GM19467 (cell line): ENCODE measurements at regions not wholly inside any gene's neighbourhood (a gene's known extent, or its start where the extent isn't known, plus 50 kb on each side); places are given as distances from the start of the nearest gene placed in this dataset.

Source experiments
- ATAC-seq: cut with Tn5 transposase; IDR thresholded peaks from one replicate; pipeline ENCODE4 v1.9.1; 2021; ENCODE audit warnings: mild to moderate bottlenecking, moderate library complexity; ENCODE audit not compliant: unreplicated experiment

DNA sequence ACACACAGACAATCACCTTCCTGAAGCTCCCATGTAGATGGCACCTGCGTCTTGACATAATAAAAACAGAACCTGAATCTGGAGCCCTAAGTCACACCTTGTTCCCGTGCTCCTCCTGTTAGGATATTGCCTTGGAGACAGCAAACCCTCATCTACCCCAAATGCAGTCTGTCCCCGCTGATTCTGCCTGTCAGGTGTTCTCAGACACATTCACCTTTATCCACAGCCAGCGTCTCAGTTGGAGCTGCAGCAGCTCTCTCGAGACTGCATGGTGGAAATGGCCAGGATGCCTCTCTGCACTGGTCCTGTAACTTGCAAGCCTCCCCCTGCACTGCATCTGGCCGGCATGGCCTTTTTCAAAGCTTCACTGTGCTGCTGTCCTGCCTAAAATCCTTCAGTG lies 218.0 kb upstream of the ZNF32 start:
- ATAC-seq: no peak

DNA sequence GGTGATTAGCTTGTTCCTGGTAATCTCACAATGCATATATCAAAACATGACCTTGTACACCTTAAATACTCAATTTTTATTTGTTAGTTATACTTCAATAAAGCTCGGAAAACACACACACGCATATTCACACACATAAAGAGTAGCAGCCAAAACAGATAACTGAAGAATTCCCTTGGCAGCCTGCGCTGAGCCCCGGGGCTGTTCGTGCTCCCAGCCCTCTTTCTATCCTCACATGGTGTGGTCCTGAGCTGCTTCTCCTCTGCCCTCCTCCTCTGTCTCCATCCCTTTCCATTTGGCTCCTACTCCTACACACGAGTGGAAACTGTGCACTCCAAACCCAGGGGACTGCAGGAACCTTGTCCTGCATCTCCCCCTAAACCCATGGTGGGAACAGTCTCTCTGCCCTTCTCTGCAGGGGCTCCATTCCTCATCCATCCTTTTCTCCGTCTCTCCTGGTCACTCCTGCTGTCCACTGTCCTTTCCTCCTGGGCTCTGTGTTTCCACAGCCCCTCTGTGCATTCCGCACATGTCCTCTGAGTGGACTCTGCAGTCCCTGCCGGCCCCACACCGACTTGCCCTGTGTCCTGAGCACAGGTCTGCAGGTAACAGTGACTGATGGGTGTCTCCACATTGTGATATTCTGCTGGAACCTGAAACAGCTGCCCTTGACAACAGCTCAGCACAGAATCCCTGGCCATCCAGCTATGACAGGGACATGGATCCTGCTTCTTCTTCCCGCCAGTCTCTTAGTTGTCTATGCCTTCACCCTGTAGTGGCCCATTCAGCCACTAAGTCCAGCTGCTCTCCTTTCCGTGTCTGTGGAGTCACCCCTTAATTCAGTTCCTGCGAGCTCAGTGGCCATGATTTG lies 216.8 kb upstream of the ZNF32 start:
- ATAC-seq: no peak

DNA sequence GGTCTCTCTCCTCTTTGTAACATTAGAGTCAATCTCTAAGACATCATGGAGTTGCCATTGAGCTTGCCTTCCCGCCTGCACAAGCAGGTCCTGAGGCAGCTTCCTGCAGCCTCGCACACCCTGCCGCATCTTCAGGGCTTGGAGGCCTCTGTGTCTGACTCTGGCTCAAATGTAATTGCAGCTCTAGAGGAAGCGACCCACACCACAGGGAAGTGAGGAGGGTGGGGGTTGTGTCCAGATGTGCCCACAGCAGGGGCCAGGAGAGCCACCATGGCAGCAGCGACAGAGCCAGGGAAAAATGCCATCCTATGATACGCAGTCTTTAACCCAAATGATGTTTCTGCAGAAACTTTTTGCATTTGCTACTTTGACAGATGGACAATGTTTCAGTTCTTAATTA lies 216.0 kb upstream of the ZNF32 start:
- ATAC-seq: no peak

DNA sequence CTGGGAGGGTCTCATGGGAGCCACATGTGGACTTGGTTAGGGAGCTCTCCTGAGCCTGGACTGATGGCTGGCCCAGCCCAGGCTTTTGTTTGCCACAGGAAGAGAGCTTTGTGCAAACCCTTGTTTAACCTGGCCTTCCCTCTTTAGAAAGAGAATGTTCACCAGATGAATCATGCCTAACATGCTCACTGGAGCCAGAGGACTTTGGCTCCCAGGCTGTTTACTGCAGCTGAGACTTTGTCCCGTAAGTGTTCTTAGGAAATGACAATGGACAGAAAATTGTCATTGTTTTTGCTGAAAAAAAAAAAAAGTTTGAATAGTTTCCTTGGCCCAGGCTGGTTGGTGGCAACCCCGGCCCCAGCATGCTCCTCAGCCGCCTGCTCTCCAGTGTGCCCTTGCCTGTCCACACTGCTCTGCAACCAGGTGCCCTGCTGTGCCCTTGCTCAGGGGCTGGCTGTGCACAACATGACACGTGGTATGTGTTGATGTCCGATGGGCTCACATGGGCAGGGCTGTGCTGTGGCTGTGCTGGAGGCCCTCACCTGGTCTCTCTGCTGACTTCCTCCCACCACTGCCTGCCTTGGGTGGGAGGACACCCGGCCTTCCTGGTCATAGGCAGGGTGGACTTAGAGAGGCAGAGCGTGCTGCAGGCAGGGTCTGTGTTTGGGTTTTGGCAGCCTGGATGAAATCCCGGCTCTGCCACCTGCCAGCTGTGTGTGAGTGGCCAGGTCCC lies 215.3 kb upstream of the ZNF32 start:
- no peak for ATAC-seq

DNA sequence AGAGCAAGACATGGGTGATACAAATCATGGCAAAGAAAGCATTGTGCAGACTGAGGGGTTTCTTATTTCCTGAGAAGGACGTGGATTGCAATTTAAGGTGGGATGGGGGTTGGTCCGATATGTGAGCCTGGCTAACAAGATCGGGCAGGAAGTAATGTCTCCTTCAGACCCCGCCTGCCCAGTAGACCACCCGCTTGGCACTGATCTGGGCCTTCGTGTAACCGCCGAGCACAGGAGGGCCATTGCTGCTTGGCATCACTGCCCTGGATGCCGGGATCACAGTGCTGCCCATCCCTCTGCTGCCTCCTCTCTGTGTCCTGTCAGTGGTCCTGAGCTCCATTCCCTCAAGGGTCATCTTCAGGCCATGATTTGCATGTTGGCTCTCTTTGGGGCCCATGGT lies 214.6 kb upstream of the ZNF32 start:
- ATAC-seq: no peak

DNA sequence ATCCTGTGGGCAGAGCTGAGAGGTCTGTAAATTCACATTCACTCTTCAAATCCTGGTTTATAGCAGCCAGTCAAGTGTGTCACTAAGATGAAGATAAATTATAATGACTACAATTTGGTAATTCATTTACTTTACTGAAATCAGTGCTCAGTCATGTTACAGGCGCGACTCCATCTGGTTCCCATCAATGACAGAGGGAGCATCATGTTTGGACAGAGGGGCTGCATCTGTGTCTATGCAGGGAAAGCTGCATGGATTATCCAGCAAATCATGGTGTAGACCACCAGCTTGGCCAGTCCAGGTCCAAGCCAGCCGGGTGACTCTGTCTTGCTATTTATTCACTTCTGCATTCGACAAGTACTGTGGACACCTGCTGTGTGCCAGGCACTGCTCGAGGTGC lies 214.1 kb upstream of the ZNF32 start:
- no peak for ATAC-seq

DNA sequence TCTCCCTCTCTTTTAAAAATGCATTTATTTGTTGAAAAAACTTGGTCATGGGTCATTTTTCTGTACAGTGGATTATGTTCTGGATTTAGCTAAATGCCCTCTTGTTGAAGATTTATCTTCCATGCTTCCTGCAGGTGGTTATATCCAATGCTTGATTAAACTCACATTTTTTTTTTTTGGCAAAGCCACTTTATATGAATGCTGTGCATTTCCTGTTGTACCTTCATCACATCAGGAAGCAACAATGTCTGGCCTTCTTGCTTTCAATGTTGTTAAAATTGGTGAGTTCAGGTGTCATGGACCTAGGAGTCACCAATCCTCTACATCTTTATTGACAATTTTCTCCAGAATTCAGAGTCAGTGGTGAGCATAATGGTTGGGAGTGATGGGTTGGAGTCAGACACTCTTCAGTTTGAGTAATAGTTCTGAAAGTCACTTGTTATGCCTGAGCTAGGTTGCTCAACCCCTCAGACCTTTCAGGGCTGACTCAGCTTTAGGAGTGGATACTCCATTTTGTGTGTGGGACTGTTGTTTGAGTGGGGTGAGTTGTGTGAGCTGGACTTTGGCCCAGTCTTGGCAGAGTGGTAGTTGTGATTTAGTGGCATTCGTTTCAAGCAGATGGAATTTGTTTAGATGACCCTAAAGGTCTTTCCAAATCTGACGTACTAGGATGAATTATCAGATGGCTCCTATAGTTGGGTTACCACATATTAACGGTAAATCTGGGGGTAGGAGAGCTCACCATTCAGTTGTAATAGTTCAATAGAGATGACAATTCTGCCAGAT lies 213.5 kb upstream of the ZNF32 start:
- ATAC-seq: no peak

DNA sequence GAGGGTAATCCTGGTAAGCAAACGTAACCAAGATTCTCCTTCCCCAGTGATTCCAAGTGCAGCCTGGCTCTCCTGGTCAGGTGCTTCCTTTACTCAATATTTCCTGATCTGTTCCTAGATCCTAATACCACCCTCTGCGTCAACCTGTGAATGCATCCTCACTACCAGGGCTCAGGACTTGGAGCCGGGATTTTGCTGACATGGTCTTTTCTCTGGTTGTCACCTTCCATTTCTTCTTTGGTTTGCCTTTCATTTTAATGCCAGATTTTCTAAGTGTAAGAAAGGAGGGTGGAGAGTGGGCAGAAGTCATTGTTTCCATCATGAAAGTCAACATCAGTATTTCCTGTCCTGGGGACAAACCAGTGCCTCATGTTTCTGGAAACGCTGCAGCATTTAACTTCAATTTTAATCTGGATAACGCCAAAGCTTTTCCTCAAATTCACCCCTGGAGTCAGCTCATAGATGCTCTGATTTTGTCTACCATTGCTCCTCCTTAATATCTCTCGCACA lies 210.4 kb upstream of the ZNF32 start:
- no peak for ATAC-seq

DNA sequence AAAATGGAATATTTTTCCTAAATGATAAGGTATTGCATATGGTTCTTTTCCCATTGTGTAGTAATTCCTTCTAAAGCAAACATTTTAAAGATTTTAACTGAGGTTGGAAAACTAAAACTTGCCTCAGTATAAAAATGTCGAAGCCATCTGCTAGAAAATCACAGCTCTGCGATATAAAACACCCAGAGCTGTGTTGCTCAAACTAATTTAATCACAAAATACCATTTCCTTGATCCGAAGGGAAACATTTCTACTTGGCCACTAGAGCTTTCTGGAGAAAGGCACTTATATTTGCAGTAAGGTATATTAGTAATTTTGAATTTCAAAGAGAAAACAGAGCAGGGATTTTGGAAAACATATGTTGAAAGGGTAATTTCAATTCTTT lies 209.2 kb upstream of the ZNF32 start:
- no peak for ATAC-seq

DNA sequence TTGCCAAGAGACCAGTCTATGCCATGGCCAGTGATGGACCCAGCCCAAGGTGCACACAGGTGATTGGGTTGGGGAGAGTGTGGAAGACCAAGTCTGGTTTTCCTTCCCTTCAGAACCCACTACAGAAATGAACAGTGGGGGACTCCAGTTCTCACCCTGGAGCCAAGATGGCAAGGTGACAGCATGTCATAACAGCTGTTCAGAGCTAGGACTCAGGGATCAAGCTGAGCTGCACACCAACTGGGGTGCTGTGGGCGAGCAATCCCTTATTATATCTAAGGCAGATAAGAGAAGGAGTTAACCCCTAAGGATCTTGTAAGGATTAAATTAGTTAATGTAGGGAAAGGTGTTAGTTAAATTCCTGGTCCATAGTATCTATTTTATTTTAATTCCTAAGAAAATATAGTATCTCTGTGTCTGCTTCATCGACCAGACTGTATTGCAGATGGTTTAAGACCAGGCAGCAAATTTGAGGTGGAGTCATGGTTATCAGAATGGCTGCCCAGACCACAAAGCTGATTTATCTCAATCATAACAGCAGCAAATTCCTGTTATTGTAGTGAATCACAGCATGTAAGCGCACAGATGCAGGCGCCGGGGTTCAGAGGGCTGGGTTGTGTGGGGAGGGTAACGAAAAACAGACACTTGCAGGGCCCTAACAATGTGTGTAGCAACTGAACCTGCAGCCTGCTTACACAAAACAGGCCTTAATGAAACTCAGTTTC lies 208.7 kb upstream of the ZNF32 start:
- ATAC-seq: no peak

- no peak for ATAC-seq
Observed at GRCh38 chr10:43856299-43856698, 207.6 kb upstream of the ZNF32 start.

DNA sequence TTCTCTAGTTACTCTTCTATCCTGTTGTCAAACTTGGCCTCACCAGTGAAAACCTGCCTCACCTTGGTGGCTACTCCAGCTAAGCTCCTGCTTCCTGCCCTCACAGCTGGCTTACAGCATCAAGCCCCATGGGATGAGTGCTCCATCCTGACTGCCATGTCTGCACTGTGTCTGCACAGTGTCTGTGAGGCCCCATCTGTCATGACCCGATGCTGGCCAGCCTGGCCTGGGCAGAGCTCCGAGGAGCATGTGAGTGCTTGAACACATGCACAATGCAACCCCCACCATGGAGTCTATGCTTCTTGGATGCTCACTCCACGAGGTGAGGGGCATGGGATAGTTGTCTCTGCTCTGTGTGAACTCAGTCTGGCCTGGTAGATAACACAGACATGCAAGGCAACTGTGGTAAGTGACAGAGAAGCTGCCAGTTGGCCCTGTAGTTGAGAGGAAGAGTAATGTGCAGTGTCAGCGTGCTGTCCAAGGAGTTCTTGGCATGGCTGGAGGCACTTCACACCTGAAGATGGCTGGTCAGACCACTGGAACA lies 207.1 kb upstream of the ZNF32 start:
- no peak for ATAC-seq

DNA sequence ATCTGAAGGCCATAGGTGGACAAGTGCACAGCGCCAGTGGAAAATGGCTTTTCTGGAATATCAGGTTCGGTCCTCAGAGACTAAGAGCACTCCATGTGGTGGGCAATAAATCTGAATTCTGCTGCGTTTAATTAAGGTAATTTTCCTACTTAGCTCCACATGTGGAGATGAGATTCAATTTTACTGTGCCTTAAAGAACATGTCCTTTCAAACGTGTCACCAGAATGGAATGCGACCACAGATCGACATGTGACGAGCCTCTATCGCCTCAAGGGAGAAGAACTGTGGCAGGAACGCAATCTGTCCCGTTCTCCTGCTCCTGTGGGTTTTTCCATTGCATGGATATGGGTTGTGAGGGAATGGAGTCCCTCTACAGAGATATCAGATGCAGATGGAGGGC lies 205.3 kb upstream of the ZNF32 start:
- ATAC-seq: no peak

DNA sequence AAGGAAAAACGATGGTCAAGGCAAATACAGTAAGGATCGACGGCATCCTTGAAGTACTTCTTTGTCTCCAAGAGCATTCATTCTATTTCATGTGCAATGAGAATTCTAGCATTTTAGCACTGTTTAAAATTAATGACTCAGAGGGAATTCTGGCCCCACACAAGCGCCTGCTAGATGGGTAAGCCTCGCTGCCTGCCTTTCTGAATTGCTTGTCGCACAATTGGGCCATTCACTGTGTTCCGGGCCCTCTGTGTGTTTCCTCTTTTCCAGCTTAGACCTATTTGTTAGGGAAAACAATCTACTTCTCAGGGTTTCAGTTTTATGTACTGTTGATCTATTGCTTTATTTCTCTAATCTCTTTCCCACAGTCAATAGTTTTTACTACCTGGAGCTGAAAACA lies 204.7 kb upstream of the ZNF32 start:
- no peak for ATAC-seq

- no peak for ATAC-seq
Observed at GRCh38 chr10:43852644-43853214, 204.0 kb upstream of the ZNF32 start.

- no peak for ATAC-seq
Observed at GRCh38 chr10:43852149-43852548, 203.5 kb upstream of the ZNF32 start.

DNA sequence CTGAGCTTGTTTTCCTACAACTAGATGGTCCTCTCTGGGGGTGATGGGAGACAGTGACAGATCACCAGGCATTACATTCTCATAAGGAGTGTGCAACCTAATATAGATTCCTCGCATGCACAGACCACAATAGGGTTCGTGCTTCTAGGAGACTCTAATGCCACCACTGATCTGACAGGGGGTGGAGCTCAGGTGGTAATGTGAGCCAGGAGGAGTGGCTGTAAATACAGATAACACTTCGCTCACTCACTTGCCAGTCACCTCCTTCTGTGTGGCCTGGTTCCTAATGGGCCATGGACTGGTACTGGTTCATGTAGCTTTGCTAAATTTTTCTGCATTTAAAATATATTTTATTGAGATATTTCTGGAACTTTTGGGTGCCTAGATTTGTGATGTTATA lies 202.3 kb upstream of the ZNF32 start:
- ATAC-seq: no peak

GRCh38 chr10:43849551-43849950 lies 200.9 kb upstream of the ZNF32 start:
- no peak for ATAC-seq

DNA sequence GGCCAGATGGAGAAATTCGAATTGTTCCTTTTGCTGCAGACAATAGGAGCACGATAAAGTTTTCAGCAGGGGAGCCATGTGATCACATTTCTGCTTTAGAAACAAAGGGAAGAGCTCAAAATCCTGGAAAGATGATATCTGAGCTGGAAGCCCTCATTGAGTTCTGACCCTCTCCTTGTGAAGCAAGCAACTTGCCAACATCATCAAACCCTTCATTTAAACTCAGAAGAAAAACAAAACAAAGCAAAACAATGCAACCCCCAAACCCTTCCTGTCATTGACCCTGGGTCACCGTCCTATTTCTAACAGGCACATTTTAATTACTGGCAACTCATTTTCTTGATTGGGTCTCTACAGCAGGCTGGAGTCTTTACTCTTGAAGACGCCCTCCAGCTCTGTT lies 198.3 kb upstream of the ZNF32 start:
- no peak for ATAC-seq

GRCh38 chr10:43846187-43846680 lies 197.6 kb upstream of the ZNF32 start:
- no peak for ATAC-seq
